Endothelial cell of umbilical vein (primary cell): ENCODE measurements at regions not wholly inside any gene's neighbourhood (a gene's known extent, or its start where the extent isn't known, plus 50 kb on each side); places are given as distances from the start of the nearest gene placed in this dataset.

Experiments used
- CTCF ChIP-seq, 2 donors: IDR thresholded peaks; 1 replicate in 1 of 2; 2 replicates in 1 of 2; pipeline ENCODE4 v1.5.1; 2011; ENCODE audit warnings: low read length in 2 of 2, mild to moderate bottlenecking in 2 of 2, moderate library complexity in 2 of 2, control low read depth in 1 of 2, inconsistent platforms in 1 of 2, low read depth in 1 of 2; ENCODE audit not compliant: insufficient read depth in 1 of 2; ENCODE audit errors: extremely low read depth in 1 of 2
- POLR2A ChIP-seq: IDR thresholded peaks from 2 replicates; pipeline ENCODE4 v1.6.1; 2012; ENCODE audit warnings: low read depth, mild to moderate bottlenecking, control low read depth, low read length

GRCh38 chr15:70510433-70510832 lies 252.9 kb downstream of the UACA start:
- TF ChIP-seq CTCF (IDR thresholded peaks at IDR 0.05; ENCODE audit: extremely low read depth in 1 of 2, insufficient read depth in 1 of 2, low read depth in 1 of 2, low read length in 2 of 2) = no peak
- TF ChIP-seq POLR2A = no peak
